Activated CD4-positive, alpha-beta memory T cell treated with anti-CD3 and anti-CD28 coated beads for 36 hours (primary cell): ENCODE measurements at regions not wholly inside any gene's neighbourhood (a gene's known extent, or its start where the extent isn't known, plus 50 kb on each side); places are given as distances from the start of the nearest gene placed in this dataset.
"Not testable (repeated sequence)": the region's sequence is repeated elsewhere in the genome, so short reads cannot be mapped to it uniquely, and the experiment has no call there.

Experiments used
- CTCF ChIA-PET: fragments of 350-600 bp; sonication (Branson Sonifier 250); formaldehyde crosslinking; loops from one replicate; lab custom pipeline; 2021; ENCODE audit warnings: antibody characterized with exemption, inconsistent platforms; lab: Charles Lee
- POLR2A ChIA-PET: fragments of 350-600 bp; sonication (Branson Sonifier 250); formaldehyde crosslinking; loops from one replicate; lab custom pipeline; 2021; ENCODE audit warnings: antibody characterized with exemption; lab: Charles Lee
- DNase-seq: peaks from one replicate; pipeline ENCODE4 v3.0.0-alpha.2; 2020
- H3K27ac Mint-ChIP-seq: one replicate; pipeline ENCODE4 v1.8.0; 2021; ENCODE audit warnings: mixed read lengths
- H3K27me3 Mint-ChIP-seq: one replicate; pipeline ENCODE4 v1.8.0; 2021; ENCODE audit warnings: mixed read lengths
- H3K36me3 Mint-ChIP-seq: one replicate; pipeline ENCODE4 v1.8.0; 2021; ENCODE audit warnings: mixed read lengths
- H3K4me1 Mint-ChIP-seq: one replicate; pipeline ENCODE4 v1.8.0; 2021; ENCODE audit warnings: low read depth, mixed read lengths
- H3K4me3 Mint-ChIP-seq: one replicate; pipeline ENCODE4 v1.8.0; 2021; ENCODE audit warnings: mild to moderate bottlenecking, mixed read lengths
- H3K9me3 Mint-ChIP-seq: one replicate; pipeline ENCODE4 v1.8.0; 2021; ENCODE audit warnings: mixed read lengths
- intact Hi-C: fragments of 100-400 bp; cut with micrococcal nuclease; formaldehyde crosslinking; loops from one replicate; pipeline ENCODE4 v1.15.1; 2023

DNA sequence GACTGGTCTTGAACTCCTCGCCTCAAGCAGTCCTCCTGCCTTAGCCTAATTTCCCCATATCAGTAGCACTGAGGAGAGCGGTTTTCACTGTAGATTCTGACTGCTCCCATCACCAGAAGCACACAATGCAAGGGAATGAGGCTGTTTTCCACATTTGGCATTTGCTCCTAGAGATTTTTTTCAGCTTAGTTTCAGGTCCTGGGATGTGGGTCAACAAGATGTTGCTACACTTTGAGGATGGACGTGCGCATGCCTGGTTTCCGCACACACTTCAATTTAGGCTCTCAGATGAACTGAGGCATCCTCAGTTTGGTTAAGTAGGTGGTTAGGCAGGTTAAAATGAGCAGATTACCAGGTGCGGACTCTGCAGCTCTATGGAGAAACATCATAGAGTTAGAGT, 287.1 kb upstream of the LYZL1 start:
- H3K4me1 Mint-ChIP-seq = no peaks in the 10 kb centered on the region
- H3K36me3 Mint-ChIP-seq = no peaks in the 10 kb centered on the region
- POLR2A ChIA-PET = no interaction called here
- no peak overlapping the region for H3K4me3 Mint-ChIP-seq
- no peak for DNase-seq
- intact Hi-C loops = no loop called here
- no peak overlapping the region for H3K27ac Mint-ChIP-seq
- H3K27me3 Mint-ChIP-seq = no peaks in the 10 kb centered on the region
- no peaks in the 10 kb centered on the region for H3K9me3 Mint-ChIP-seq
- CTCF ChIA-PET = no interaction called here

DNA sequence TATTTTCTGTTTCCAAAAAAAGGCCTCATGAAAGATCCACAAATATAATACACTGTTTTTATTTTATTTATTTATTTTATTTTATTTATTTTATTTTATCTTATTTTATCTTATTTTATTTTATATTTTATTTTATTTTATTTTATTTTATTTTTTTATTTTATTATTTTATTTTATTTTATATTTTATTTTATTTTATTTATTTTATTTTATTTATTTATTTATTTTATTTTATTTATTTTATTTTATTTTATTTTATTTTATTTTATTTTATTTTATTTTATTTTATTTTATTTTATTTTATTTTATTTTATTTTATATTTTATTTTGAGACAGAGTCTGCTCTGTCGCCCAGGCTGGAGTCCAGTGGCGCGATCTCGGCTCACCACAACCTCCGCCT, 285.9 kb upstream of the LYZL1 start:
- H3K27ac Mint-ChIP-seq, intact Hi-C loops, H3K9me3 Mint-ChIP-seq, DNase-seq, H3K36me3 Mint-ChIP-seq, POLR2A ChIA-PET, H3K27me3 Mint-ChIP-seq, CTCF ChIA-PET, H3K4me3 Mint-ChIP-seq, H3K4me1 Mint-ChIP-seq: not testable (repeated sequence)

DNA sequence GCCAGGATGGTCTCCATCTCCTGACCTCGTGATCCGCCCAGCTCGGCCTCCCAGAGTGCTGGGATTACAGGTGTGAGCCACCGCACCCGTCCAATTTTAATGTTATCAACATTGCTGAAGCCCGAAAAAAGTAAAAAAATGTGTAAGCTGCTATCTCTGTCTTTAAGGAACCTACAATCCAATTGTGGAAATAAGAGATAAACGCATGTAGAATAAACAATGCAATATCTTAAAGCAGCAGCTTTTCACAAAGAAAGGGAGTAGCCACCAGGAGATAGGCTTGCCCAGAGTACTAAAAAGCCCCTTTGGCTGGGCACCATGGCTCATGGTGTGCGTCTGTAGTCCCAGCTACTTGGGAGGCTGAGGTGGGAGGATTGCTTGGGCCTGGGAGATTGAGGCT, 282.9 kb upstream of the LYZL1 start:
- Mint-ChIP-seq H3K9me3 (no peaks in the 10 kb centered on the region), H3K4me1 (no peaks in the 10 kb centered on the region), H3K36me3 (no peaks in the 10 kb centered on the region), H3K4me3 (no peak overlapping the region), H3K27me3 (no peaks in the 10 kb centered on the region), H3K27ac (no peak overlapping the region)
- CTCF ChIA-PET = interaction anchor here (0.6 kb wide), 1 partner anchor 54 kb away, joined by 3 read pairs; no protein-coding TSS in a partner anchor
- intact Hi-C loops = no loop called here
- POLR2A ChIA-PET = no interaction called here
- DNase-seq = no peak

DNA sequence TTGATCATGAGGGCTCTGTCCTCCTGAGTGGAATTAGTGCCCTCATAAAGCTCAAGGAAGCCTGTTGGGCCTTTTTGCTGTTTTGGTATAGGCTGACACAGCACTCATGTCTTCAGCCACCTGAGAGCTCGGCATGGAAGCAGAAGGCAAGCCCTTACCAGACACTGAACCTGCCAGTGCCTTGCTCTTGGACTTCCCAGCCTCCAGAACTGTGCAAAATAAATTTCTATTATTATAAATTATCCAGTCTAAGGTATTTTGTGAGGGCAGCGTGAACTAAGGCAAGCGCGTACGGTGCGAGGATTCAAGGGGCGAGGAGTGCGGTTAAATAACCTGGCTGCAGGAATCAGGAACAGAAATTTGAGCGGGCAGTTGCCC, 281.5 kb upstream of the LYZL1 start:
- Mint-ChIP-seq H3K27me3 (no peaks in the 10 kb centered on the region), H3K36me3 (no peaks in the 10 kb centered on the region), H3K27ac (no peak overlapping the region), H3K4me3 (no peak overlapping the region), H3K9me3 (no peaks in the 10 kb centered on the region), H3K4me1 (no peaks in the 10 kb centered on the region)
- ChIA-PET POLR2A (no interaction called here), CTCF (no interaction called here)
- intact Hi-C loops = no loop called here
- DNase-seq = no peak

DNA sequence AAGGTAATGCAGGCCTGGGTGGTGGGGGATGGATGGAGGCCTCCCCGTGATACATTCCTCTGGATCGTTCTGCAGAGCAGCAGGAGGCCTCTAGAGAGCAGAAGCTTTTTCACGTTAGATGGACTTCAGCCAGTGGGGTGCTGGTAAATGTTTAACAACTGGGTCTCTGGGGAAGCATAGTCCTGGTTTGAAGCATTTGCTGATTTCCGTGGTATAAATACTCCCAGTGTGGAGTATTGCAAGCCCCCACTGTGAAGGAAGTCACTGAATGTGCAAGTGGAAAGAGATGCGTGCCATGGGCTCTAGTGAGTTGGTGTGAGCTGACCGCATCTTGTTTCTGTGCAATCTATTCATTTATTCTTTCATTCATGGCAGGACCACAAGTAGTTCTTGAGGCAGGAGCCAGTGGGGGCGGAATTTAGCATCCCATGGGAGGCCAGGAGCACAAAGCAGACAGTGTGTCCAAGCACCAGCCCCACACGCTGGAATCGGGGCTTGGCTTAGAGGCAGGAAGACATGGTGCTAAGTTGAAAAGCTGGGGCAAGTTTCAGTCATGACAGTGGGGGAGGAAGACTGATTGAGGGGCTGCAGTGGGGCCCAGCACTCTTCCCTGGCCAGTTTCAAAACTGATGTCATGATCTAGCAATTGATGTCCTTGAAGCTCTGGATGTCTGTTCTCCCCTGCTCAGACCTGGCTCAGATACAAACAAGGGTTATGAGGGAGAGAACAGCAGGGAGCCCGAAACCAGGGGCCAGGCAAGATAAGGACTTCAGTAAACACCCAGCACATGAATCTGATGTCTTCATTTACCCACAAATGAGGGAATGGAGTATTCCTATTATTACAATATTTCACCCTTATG, 280.9 kb upstream of the LYZL1 start:
- H3K27ac Mint-ChIP-seq = no peak overlapping the region
- no peaks in the 10 kb centered on the region for H3K27me3 Mint-ChIP-seq
- H3K4me3 Mint-ChIP-seq = no peak overlapping the region
- ChIA-PET POLR2A (no interaction called here), CTCF (no interaction called here)
- H3K4me1 Mint-ChIP-seq = no peaks in the 10 kb centered on the region
- no peaks in the 10 kb centered on the region for H3K9me3 Mint-ChIP-seq
- no peak for DNase-seq
- no peaks in the 10 kb centered on the region for H3K36me3 Mint-ChIP-seq
- intact Hi-C loops = no loop called here

DNA sequence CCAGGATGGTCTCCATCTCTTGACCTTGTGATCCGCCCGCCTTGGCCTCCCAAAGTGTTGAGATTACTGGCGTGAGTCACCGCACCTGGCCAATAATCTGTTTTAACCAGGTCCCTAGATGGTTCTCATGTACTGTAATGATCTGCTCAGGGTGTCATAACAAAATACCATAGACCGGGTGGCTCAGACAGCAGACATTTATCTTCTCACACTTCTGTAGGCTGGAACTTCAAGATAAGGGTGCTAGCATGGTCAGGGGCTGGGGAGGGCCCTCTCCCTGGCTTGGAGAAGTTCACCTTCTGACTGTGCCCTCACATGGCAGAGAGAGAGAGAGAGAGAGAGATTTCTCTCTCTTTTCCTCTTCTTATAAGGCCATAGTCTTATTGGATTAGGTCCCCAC, 279.4 kb upstream of the LYZL1 start:
- CTCF ChIA-PET = no interaction called here
- DNase-seq = no peak
- intact Hi-C loops = no loop called here
- POLR2A ChIA-PET = no interaction called here
- no peak overlapping the region for H3K27ac Mint-ChIP-seq
- H3K36me3 Mint-ChIP-seq = no peaks in the 10 kb centered on the region
- H3K9me3 Mint-ChIP-seq = no peaks in the 10 kb centered on the region
- H3K27me3 Mint-ChIP-seq = peaks cover 2% of the 10 kb centered on the region
- no peaks in the 10 kb centered on the region for H3K4me1 Mint-ChIP-seq
- no peak overlapping the region for H3K4me3 Mint-ChIP-seq

DNA sequence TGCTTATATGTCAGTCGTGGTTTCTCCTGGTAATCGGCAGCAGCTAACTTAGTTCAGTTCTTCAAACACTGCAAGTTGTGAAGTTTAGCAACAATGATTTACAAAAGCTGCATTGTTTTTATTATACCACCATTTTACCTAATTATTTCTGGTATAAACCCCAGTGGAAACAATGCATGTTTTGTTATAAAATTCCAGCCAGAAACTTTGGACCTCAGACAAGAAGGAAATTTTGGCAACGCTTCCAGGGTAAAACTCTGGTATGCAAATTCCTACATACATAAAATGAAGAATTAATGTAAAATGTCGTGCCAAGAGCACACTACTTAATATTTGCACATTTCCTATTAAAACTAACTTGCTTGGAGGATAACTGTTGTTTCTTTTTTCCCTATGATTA, 277.4 kb upstream of the LYZL1 start:
- CTCF ChIA-PET = no interaction called here
- intact Hi-C loops = no loop called here
- DNase-seq = no peak
- no peaks in the 10 kb centered on the region for H3K9me3 Mint-ChIP-seq
- H3K4me1 Mint-ChIP-seq = no peaks in the 10 kb centered on the region
- H3K27ac Mint-ChIP-seq = no peak overlapping the region
- POLR2A ChIA-PET = no interaction called here
- no peak overlapping the region for H3K4me3 Mint-ChIP-seq
- H3K27me3 Mint-ChIP-seq = peaks cover 4% of the 10 kb centered on the region
- H3K36me3 Mint-ChIP-seq = no peaks in the 10 kb centered on the region

DNA sequence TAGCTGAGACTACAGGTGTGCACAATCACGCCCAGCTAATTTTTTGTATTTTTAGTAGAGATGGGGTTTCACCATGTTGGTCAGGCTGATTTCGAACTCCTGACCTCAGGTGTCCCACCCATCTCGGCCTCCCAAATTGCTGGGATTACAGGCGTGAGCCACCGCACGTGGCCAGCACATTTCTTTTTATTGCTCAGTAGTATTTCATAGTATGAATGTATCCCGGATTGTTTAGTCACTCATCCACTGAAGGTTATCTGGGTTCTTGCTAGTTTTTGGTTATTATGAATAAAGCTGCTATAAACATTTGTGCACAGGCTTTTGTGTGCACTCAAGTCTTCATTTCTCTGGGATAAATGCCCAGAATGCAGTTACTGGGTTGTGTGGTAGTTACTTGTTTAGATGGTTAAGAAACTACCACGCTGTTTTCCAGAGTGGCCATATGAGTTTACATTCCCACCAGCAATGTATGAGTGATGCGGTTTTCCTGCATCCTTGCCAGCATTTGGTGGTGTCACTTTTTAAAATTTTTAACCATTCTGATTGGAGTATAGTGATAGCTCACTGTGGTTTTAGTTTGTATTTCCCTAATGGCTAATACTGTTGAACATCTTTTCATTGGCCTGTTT, 275.8 kb upstream of the LYZL1 start:
- Mint-ChIP-seq H3K27ac (no peak overlapping the region), H3K4me3 (no peak overlapping the region), H3K9me3 (no peaks in the 10 kb centered on the region), H3K4me1 (no peaks in the 10 kb centered on the region), H3K27me3 (peaks cover 7% of the 10 kb centered on the region), H3K36me3 (no peaks in the 10 kb centered on the region)
- intact Hi-C loops = no loop called here
- CTCF ChIA-PET = interaction anchor here (0.7 kb wide), 1 partner anchor 405 kb away, joined by 3 read pairs; no protein-coding TSS in a partner anchor
- DNase-seq = no peak
- POLR2A ChIA-PET = no interaction called here

DNA sequence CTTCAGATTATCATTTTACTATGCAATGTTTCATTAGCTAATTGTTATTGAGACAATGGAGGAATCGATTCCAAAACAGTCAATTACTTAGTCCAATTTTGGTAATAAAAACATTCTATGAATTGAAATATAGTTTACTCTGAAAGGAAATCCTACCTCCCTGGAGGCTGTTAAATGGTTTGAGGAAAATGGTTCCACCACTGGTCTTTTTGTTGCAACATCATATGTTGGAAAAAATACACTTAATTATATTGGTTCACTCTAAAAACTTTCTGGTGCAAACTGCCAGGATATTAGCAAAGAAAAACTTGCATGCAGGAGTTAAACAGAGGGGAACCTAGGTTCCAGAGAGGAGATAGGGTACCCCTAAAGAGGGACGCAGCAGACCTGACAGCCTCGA, 267.3 kb upstream of the LYZL1 start:
- no peaks in the 10 kb centered on the region for H3K9me3 Mint-ChIP-seq
- H3K4me1 Mint-ChIP-seq = no peaks in the 10 kb centered on the region
- peaks cover 5% of the 10 kb centered on the region for H3K27me3 Mint-ChIP-seq
- no peak overlapping the region for H3K4me3 Mint-ChIP-seq
- no peak for DNase-seq
- intact Hi-C loops = no loop called here
- ChIA-PET POLR2A (no interaction called here), CTCF (no interaction called here)
- no peak overlapping the region for H3K27ac Mint-ChIP-seq
- no peaks in the 10 kb centered on the region for H3K36me3 Mint-ChIP-seq

DNA sequence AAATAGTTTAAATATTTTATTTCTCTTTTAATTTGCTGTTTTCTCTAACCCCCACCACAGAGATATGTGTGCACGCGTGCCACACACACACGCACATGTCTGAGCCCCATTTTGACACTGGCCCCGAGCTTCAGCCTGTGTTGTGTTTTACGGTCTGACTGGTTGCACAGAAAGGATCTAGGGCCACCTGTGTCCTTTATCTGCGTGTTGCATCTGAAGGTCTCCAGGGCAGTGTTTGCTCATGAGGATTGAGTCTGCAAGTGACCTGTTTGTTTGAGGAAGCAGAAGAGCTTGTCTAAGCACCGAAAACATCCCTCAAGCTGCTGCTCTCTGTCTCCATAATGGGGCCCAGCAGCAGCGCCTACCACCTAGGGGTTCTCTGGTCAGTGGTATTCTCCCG, 266.4 kb upstream of the LYZL1 start:
- ChIA-PET POLR2A (no interaction called here), CTCF (no interaction called here)
- H3K27ac Mint-ChIP-seq = no peak overlapping the region

DNA sequence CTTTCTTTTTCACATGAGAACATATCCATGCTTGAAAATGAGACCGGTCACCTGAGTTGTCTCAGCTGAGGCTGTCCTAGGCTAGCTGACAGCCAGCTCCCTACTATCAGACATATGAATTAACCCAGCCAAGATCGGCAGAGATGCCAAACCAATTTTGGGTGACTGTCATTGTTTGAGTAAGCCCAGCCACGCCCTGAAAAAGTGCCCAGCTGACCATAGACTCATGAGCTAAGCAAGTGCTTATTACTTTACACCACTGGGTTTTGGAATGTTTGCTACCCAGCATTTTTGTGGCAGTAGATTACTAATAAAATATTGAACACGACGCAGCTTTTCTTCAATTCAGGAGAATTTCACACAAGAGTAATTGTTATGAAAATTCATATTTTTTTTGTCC, 265.2 kb upstream of the LYZL1 start:
- Mint-ChIP-seq H3K27me3 (peaks cover 2% of the 10 kb centered on the region), H3K4me1 (no peaks in the 10 kb centered on the region), H3K36me3 (no peaks in the 10 kb centered on the region), H3K9me3 (no peaks in the 10 kb centered on the region), H3K27ac (no peak overlapping the region), H3K4me3 (no peak overlapping the region)
- ChIA-PET POLR2A (no interaction called here), CTCF (no interaction called here)
- intact Hi-C loops = no loop called here
- DNase-seq = no peak

More for the DNA sequence above, 266.4 kb upstream of the LYZL1 start:
- intact Hi-C loops = no loop called here
- H3K4me3 Mint-ChIP-seq = no peak overlapping the region
- DNase-seq = no peak
- no peaks in the 10 kb centered on the region for H3K36me3 Mint-ChIP-seq
- H3K27me3 Mint-ChIP-seq = peaks cover 2% of the 10 kb centered on the region
- no peaks in the 10 kb centered on the region for H3K4me1 Mint-ChIP-seq
- no peaks in the 10 kb centered on the region for H3K9me3 Mint-ChIP-seq

DNA sequence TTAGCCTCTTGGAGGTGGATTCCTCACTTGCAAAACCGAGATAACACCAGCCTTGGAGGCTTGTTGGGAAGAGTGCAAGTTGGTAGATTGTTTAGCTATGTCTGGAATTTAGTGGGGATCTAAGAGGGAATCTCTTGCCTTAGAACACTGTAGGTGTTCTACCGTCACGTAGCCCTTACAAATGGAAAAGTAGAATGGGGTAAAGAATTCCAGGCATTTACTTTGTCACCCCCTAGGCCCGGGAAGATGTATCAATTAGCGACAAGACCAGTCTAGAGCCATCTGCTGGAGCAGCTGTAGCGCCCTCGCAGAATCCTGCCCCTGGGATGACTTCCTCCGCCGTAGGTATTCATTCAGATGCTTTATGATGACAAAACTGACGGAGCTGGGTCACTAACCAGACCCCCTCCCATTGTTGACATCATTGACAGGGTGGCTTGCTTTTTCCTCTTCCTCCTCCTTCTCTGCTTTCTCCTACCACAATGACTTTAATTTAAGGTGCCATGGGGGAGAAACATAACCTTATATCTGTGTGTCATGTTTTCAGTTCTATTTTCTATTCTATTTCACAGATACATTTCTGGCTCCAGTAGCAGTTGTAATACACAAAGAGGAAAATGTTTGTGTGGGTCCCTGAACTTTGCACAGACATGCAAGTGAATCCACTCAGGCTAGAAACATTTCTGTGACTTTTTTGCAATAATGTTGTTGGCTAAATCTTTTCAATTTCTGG, 262.6 kb upstream of the LYZL1 start:
- H3K9me3 Mint-ChIP-seq = no peaks in the 10 kb centered on the region
- POLR2A ChIA-PET = no interaction called here

More for the DNA sequence above, 262.6 kb upstream of the LYZL1 start:
- Mint-ChIP-seq H3K36me3 (no peaks in the 10 kb centered on the region), H3K4me1 (no peaks in the 10 kb centered on the region), H3K27me3 (no peaks in the 10 kb centered on the region), H3K27ac (no peak overlapping the region), H3K4me3 (no peak overlapping the region)
- intact Hi-C loops = no loop called here
- no peak for DNase-seq
- CTCF ChIA-PET = no interaction called here
